GM21381 (cell line): ENCODE measurements at regions not wholly inside any gene's neighbourhood (a gene's known extent, or its start where the extent isn't known, plus 50 kb on each side); places are given as distances from the start of the nearest gene placed in this dataset.

Experiments
- ATAC-seq: cut with Tn5 transposase; IDR thresholded peaks from one replicate; pipeline ENCODE4 v1.9.1; 2021; ENCODE audit warnings: mild to moderate bottlenecking, moderate library complexity; ENCODE audit not compliant: unreplicated experiment

DNA sequence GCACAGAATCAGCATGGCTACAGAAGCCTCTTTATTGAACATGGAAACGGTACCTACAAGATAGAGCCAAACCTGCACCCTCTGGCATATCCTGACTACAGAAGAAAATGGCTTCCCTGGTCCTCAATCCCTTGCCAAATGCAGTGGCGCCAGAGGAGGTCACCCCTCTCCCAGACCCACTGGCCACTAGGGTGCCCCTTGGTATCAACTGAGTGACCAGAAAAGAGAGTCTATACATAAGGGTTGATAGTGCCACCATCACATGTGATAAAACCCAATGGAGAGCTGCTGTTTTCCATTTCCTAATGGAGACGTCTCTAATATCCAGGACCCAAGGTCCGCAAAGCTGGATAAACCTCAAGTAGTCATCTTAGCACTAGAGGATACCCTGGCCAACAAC lies 52.7 kb upstream of the ALK start:
- ATAC-seq = no peak

DNA sequence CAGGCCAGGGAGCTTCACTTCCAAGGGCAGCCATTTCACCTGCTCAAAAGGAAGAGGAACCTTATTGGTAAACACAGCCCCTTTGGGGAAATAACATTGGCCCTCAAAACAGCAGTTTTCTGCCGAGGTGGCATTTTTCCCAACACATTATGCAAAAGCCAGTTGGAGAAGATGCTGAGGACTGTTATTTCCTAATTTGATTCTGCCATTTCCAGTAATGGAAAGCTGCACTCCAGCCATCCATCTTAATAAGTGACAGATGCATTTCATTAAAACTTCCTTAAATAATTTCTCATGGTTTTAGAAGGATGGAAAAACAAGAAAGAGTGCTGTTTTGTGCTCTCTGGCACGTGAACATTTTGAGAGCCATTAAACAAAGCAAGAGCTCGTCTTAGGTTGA lies 55.9 kb upstream of the ALK start:
- ATAC-seq = no peak

GRCh38 chr2:29981402-29981801 lies 60.0 kb upstream of the ALK start:
- no peak for ATAC-seq

- no peak for ATAC-seq
Measured at GRCh38 chr2:29983308-29983707, 61.9 kb upstream of the ALK start.

DNA sequence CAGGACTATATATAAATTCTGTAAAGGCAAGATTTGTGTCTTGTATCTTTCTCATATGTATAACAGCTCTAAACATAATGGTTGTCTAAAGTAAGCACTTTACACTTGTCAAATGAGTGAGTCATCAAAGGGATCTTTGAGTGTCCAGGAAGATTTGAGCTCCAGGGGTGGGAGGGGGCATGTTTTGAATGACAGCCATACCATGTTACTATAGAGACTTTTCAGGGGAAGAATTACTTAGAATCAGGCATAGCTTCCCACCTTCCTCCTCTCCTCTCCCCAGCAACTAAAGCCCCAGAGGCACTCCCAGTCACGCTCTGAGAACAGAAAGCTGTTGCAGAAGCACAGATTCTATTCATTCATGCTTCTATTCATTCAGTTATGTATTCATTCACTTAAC lies 65.8 kb upstream of the ALK start:
- ATAC-seq = no peak

DNA sequence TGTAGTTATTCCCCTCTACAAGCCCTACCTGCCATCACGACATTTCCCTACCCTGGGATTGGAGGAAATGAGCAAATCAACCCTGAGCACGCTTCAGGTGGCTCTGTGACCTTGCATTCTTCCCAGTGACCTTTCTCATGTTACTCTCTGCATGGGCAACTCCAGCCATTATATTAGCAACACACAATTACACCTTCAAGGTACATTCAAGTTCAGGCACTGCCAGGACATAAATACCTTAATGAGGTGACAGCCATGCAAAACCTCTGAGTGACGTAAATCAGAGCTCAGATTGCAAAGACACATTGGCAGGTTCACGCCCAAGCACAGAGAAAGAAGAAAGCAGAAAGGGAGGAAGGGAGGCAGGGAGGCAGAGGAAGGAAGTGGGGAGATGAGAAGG lies 68.7 kb upstream of the ALK start:
- ATAC-seq = no peak

GRCh38 chr2:29991086-29991485 lies 69.7 kb upstream of the ALK start:
- ATAC-seq = no peak

DNA sequence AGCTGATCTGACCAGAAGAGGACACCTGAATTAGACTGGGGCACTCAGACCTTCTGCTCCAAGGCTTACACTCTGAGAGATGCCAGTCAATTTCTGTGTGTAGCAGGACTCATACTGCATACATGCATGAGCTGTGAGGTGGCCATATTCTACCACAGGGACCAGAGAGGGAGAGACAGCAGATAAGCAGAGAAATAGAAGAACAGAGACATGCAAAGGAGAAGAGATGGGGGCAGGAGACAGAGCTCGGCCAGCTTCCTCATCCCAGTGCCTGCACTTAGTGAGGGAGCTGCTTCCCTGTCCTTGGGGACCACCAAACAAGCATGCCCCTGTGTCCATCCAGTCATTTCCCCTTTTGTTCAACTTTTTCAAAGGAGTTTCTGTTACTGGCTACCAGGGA lies 73.9 kb upstream of the ALK start:
- ATAC-seq = no peak

- no peak for ATAC-seq
Measured at GRCh38 chr2:30003128-30003527, 81.7 kb upstream of the ALK start.

DNA sequence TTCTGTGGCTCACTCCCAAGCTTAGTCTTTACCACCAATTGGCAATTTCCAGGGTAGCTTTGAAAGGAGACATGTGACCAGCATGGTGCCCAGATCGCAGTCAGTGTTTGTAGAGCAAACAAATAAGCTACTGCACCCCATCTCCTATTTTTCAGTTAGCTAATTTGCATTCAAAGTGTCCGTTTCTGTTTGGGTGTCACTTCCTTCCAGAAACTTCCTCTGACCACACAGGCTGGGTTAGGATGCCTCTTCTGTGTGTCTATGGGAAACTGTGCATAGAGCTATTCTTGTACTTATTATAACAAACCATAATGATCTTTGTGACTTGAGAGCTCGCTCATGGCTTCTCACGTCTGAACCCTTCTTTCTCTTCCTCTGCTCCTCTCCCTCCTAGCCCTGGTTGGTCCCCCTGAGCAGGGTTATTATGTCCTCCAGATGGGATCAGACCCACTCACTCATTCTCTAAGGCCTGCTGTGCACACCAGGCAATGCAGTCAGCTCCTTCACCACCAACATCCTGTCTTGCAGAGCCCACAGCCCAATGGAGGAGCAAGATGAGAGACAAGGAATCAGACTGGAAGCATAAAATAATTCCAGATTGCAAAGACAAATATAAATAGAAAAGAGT lies 101.2 kb upstream of the ALK start:
- peak; percentile 86 for ATAC-seq

- no peak for ATAC-seq
Measured at GRCh38 chr2:30024281-30024680, 102.9 kb upstream of the ALK start.

DNA sequence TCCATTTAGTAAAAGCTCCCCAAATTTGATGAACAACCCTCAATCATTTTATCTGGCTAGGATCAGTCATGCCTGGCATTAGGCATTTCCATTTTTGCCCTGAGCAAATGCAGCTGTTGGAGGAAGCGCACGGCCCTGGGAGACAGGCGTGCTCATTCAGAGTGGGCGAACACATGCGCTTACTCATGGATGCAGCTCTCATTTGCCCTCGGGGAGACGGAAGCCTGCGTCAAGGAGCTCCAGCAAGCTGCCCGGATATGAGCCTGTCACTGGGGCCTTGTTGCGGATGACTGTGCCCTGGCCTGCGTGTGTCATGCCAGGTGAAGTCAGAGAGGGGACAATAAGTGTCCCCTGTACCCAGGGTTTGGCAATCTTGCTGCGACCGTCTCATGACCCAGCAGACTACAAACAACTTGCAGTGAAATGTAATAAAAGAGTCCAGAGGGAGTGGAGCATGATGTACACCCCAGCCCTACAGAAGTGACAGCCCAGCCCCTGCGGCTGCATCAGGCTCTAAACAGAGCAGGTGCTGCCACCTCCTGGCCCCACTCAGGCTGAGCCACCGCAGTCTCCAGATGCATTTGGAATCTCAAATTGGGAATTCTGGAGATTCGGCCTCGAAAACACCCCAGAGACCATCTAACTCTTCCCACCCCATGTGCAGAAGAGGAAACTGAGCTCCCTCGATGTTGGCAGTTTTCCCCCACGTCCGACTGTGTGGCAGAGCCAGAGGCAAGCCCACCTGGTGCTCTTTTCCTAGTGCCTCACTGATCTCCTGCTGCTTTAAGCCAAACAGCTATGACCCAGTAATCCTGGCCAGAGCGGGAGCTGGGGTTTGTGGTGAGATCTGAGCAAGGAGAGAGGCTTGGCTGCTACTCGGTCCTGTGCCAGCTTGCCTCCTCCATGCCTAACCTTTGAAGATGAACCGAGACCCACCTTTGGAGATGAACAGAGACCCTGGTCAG lies 105.0 kb upstream of the ALK start:
- ATAC-seq = no peak

DNA sequence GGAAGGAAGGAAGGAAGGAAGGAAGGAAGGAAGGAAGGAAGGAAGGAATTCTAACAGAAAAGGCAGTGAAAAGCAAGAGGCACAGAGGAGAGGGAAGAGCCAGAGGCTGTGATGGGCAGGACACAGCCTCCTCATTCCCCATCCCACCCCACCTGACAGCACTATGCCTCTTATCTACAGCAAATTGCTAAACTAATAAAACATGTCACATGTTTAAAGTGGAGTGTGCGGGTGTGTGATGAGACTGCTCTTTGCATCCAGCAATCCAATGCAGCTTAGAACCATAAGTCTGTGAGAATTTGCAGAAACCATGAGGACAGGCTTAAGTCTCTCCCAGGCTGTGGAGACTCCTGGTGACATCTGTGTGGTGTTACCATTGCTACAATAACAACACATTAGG lies 108.4 kb upstream of the ALK start:
- ATAC-seq = no peak

- ATAC-seq = no peak
Measured at GRCh38 chr2:30030361-30030760, 109.0 kb upstream of the ALK start.

DNA sequence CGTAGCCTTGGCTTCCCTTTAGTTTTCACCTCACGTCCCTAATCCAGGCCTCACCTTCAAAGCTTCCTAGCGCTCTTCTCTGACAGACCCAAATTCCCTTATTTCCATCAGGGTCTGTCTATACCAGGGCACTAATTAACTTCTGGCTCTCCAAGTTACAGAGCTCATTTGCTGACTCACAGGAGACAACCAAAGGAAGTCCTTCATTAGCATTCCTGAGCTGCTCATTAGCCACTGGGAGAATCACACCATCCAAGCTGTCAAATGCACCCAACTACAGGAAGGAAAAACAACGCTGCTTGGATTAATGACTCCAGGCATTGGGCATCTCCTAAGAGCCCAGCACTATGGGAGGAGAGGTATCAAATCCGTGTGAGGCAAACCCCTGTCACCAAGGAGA lies 109.8 kb upstream of the ALK start:
- ATAC-seq = no peak

GRCh38 chr2:30034052-30034775 lies 112.6 kb upstream of the YPEL5 start:
- no peak for ATAC-seq

DNA sequence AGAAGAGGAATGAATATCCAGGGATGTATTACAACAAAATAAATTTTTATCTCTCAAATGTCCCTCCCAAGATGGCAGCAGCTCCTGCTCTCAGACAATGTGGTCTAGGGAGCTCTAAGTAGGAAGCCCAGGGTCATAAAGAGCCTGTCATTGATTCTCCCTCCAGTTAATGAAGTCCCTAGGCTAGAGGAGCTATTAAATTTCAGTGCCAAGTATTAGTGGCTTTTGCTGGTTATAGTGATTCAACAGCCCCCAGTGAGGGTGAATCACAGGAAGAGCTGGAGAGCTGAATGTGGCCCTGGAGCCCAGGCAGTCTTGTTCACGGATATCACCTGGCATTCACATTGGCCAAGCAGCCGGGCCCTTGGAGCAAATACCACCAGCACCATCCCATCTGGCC lies 109.8 kb upstream of the YPEL5 start:
- no peak for ATAC-seq

DNA sequence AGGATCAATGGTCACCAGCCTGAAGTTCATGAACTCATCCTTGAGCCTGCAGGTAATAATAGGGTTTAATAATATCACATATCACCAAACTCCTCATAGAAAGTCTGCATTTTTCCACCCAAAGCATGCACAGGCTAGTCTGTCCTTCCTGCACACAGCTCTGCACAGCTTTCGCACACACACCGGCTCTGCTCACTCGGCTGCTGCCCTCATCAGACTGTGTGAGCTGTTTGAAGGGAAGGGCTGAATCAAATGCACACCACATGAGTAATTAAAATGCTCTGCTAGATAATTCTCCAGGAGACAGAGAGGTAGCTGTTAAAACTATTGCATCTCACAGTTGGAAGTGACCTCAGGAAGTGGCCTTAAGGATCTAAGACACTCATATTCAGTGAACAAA lies 108.4 kb upstream of the YPEL5 start:
- ATAC-seq = no peak

- no peak for ATAC-seq
Measured at GRCh38 chr2:30039101-30039500, 107.7 kb upstream of the YPEL5 start.

GRCh38 chr2:30040147-30040546 lies 106.7 kb upstream of the YPEL5 start:
- no peak for ATAC-seq

- ATAC-seq = no peak
Measured at GRCh38 chr2:30041884-30042283, 104.9 kb upstream of the YPEL5 start.

DNA sequence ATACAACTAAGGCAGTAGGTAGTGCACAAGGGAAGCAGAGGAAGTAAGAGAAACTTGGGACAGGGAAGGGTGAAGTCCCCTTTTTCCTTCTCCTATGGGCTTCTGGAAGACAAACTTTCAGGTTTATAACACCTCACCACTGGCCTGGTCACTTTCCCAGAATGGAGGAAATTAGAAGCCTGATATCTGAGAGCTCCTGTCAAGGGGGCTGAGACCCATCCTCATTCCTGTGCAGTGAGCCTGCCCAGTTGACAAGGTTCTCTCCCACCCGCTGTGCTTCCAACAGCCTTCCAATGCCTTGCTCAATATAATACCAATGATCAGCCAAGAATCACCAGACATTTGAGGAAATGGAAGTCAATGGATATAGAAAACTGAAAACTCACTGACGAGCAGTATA lies 100.4 kb upstream of the YPEL5 start:
- ATAC-seq = no peak
